ENCODE measurements at regions not wholly inside any gene's neighbourhood (a gene's known extent, or its start where the extent isn't known, plus 50 kb on each side); places are given as distances from the start of the nearest gene placed in this dataset.
A peak's percentile ranks its signal among the peaks of the same experiment; 100 is the strongest.
"Not testable (repeated sequence)": the region's sequence is repeated elsewhere in the genome, so short reads cannot be mapped to it uniquely, and the experiment has no call there.

- DNase-seq = no peak
- intact Hi-C loops (cut with DNase I) = no loop called here
- no peak for TF ChIP-seq POLR2A (IDR thresholded peaks at IDR 0.05)
- TF ChIP-seq, protein P1, sequence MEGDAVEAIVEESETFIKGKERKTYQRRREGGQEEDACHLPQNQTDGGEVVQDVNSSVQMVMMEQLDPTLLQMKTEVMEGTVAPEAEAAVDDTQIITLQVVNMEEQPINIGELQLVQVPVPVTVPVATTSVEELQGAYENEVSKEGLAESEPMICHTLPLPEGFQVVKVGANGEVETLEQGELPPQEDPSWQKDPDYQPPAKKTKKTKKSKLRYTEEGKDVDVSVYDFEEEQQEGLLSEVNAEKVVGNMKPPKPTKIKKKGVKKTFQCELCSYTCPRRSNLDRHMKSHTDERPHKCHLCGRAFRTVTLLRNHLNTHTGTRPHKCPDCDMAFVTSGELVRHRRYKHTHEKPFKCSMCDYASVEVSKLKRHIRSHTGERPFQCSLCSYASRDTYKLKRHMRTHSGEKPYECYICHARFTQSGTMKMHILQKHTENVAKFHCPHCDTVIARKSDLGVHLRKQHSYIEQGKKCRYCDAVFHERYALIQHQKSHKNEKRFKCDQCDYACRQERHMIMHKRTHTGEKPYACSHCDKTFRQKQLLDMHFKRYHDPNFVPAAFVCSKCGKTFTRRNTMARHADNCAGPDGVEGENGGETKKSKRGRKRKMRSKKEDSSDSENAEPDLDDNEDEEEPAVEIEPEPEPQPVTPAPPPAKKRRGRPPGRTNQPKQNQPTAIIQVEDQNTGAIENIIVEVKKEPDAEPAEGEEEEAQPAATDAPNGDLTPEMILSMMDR (IDR thresholded peaks at IDR 0.05) = no peak
- Histone ChIP-seq H3K36me3 (no peaks in the 10 kb centered on the region), H3K27ac (no peak overlapping the region), H3K27me3 (no peaks in the 10 kb centered on the region), H3K4me1 (no peaks in the 10 kb centered on the region), H3K4me3 (replicated peaks in 1 of 3) (no peak overlapping the region), H3K9me3 (no peaks in the 10 kb centered on the region)
Observed at GRCh38 chr20:7159903-7160302, 392.4 kb downstream of the BMP2 start.

DNA sequence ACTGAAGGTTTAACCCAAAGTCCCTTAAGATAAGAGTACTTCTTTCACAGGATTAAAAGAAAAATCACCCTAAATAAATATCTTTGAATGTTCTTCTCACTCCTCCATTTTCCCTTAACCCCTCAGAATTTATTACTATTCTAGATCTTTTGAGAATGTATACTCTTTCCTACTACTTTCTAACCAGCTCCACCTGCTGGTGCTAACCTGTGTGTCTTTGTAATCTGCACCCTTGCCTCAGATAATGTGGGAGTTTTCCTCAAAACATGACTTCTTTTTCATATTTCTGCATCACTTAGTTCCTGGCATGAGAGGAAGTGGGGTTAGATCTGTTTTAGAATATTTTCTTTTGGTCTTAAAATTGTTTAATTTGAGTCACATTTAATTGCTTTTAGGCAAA, 394.2 kb downstream of the BMP2 start:
- Histone ChIP-seq H3K36me3 (no peaks in the 10 kb centered on the region), H3K4me1 (no peaks in the 10 kb centered on the region), H3K27ac (no peak overlapping the region), H3K9me3 (no peaks in the 10 kb centered on the region), H3K4me3 (replicated peaks in 1 of 3) (no peak overlapping the region), H3K27me3 (no peaks in the 10 kb centered on the region)
- intact Hi-C loops (cut with DNase I) = no loop called here
- DNase-seq = peak; percentile 25 to 32
- TF ChIP-seq POLR2A (IDR thresholded peaks at IDR 0.05) = no peak
- TF ChIP-seq, protein P1 (IDR thresholded peaks at IDR 0.05) = peak in 4 of 6 experiments; percentile 16 to 45 (median 43)

DNA sequence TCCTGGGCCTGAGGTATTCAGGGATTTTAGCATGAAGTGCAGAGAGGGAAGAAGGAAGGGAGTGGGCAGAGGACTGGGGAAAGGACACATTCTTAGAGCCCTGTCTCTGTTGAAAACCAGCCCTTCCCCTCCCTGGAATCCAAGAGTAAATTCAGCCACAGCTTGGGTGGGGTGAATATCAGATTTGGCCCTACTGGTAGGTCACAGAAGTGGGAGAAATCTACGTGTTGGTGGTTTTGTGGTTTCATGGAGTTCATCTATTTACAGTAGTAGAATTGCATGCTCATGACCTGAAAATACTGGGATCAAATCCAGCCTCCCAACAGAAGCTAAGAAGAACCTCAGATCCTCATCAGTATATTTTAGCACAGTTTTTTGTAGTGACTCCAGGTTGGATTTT, 404.4 kb downstream of the BMP2 start:
- intact Hi-C loops (cut with DNase I) = no loop called here
- TF ChIP-seq POLR2A (IDR thresholded peaks at IDR 0.05) = no peak
- TF ChIP-seq, protein P1 (IDR thresholded peaks at IDR 0.05) = no peak
- H3K9me3 ChIP-seq = no peaks in the 10 kb centered on the region
- no peaks in the 10 kb centered on the region for H3K36me3 ChIP-seq
- H3K27ac ChIP-seq = no peak overlapping the region
- H3K4me1 ChIP-seq = no peaks in the 10 kb centered on the region
- 60 to 63% methylated on average over 1 of the region's 1 CpG for WGBS, 2 donors
- H3K4me3 ChIP-seq (replicated peaks in 1 of 3) = no peak overlapping the region
- no peaks in the 10 kb centered on the region for H3K27me3 ChIP-seq
- DNase-seq = no peak

DNA sequence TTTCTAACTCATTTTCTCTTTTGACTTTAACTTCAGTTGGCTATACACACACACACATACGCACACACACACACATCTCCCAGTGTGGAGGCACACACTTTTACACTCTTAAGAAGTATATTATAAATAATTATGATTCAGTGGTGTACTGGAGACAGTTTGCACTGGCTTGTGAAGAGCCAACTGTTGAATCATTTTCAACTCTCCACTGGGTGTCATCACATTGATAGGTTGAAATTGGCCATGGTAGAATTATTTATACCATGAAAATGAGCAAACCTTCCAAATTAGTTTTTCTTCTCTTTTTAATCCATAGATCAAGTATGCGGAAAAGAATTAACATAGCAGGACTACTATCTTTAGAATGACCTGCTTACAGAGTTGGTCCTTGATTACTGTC, 407.1 kb downstream of the BMP2 start:
- intact Hi-C loops (cut with DNase I) = no loop called here
- Histone ChIP-seq H3K4me1 (no peaks in the 10 kb centered on the region), H3K27me3 (no peaks in the 10 kb centered on the region), H3K4me3 (replicated peaks in 1 of 3) (no peak overlapping the region), H3K9me3 (no peaks in the 10 kb centered on the region), H3K27ac (no peak overlapping the region), H3K36me3 (no peaks in the 10 kb centered on the region)
- 83 to 84% methylated on average over 2 of the region's 2 CpGs for WGBS, 2 donors
- TF ChIP-seq, protein P1 (IDR thresholded peaks at IDR 0.05) = no peak
- DNase-seq = no peak

DNA sequence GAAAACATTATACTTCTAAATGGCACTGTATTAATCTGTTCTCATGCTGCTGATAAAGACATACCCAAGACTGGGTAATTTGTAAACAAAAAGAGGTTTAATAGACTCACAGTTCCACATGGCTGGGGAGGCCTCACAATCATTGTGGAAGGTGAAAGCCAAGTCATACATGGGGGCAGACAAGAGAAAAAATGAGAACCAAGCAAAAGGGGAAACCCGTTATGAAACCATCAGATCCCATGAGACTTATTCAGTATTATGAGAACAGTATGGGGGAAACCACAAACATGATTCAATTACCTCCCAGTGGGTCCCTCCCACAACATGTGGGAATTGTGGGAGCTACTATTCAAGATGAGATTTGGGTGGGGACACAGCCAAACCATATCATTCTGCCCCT, 408.3 kb downstream of the BMP2 start:
- H3K36me3 ChIP-seq; H3K4me3 ChIP-seq (replicated peaks in 1 of 3); H3K9me3 ChIP-seq; intact Hi-C loops (cut with DNase I); H3K27me3 ChIP-seq; H3K4me1 ChIP-seq; DNase-seq; H3K27ac ChIP-seq: not testable (repeated sequence)
- 85 to 88% methylated on average over 1 of the region's 1 CpG for WGBS, 2 donors

GRCh38 chr20:7178004-7178403, 410.5 kb downstream of the BMP2 start:
- Histone ChIP-seq H3K9me3 (no peaks in the 10 kb centered on the region), H3K27me3 (no peaks in the 10 kb centered on the region), H3K36me3 (no peaks in the 10 kb centered on the region), H3K4me3 (replicated peaks in 1 of 3) (no peak overlapping the region), H3K27ac (no peak overlapping the region), H3K4me1 (no peaks in the 10 kb centered on the region)
- no peak for DNase-seq
- intact Hi-C loops (cut with DNase I) = no loop called here
- no peak for TF ChIP-seq POLR2A (IDR thresholded peaks at IDR 0.05)
- TF ChIP-seq, protein P1 (IDR thresholded peaks at IDR 0.05) = no peak
- WGBS, 2 donors = 94 to 95% methylated on average over 2 of the region's 2 CpGs
